Upper lobe of left lung (tissue), 6 donors: ENCODE measurements at regions not wholly inside any gene's neighbourhood (a gene's known extent, or its start where the extent isn't known, plus 50 kb on each side); places are given as distances from the start of the nearest gene placed in this dataset.

ENCODE experiments used
- ATAC-seq, 2 donors: fragments of 200-7000 bp; cut with Tn5 transposase; one replicate each; pipeline ENCODE4 v1.9.1; 2022; ENCODE audit warnings: mild to moderate bottlenecking in 2 of 2, moderate library complexity in 2 of 2; ENCODE audit not compliant: low FRiP score in 2 of 2
- DNase-seq, 2 donors: peaks; one replicate each; pipeline ENCODE4 v3.0.0-alpha.2; 2019 to 2020
- H3K27ac ChIP-seq, 4 donors: fragments of 200-600 bp; sonication (generic); one replicate each; pipeline ENCODE4 v1.5.1; 2016 to 2019
- H3K27me3 ChIP-seq, 4 donors: fragments of 200-600 bp; sonication (generic); one replicate each; pipeline ENCODE4 v1.5.1; 2017 to 2019
- H3K36me3 ChIP-seq, 4 donors: fragments of 200-600 bp; sonication (generic); one replicate each; pipeline ENCODE4 v1.5.1; 2016 to 2019
- H3K4me1 ChIP-seq, 4 donors: fragments of 200-600 bp; sonication (generic); one replicate each; pipeline ENCODE4 v1.5.1; 2018 to 2019
- H3K4me3 ChIP-seq, 4 donors: fragments of 200-600 bp; sonication (generic); one replicate each; pipeline ENCODE4 v1.5.1; 2017 to 2019; ENCODE audit warnings: mild to moderate bottlenecking in 2 of 4, moderate library complexity in 1 of 4
- H3K9me3 ChIP-seq, 4 donors: fragments of 200-600 bp; sonication (generic); one replicate each; pipeline ENCODE4 v1.5.1; 2018 to 2019
- EP300 ChIP-seq, 4 donors: sonication (generic); formaldehyde crosslinking; IDR thresholded peaks; one replicate each; pipeline ENCODE4 v1.5.1; 2017; ENCODE audit warnings: antibody characterized with exemption in 4 of 4, control low read depth in 2 of 4
- POLR2A ChIP-seq, 4 donors: fragments of 450-650 bp; IDR thresholded peaks; one replicate each; pipeline ENCODE4 v1.5.1; 2016 to 2017; ENCODE audit warnings: antibody characterized with exemption in 4 of 4, mild to moderate bottlenecking in 2 of 4
- POLR2AphosphoS5 ChIP-seq, 2 donors: sonication (generic); formaldehyde crosslinking; IDR thresholded peaks; one replicate each; pipeline ENCODE4 v1.5.1; 2017; ENCODE audit warnings: antibody characterized with exemption in 2 of 2
- WGBS, 2 donors: methylation state at CpG; one replicate each; pipeline ENCODE4 v1.1.5; 2017 to 2018; 5-methylcytosine and 5-hydroxymethylcytosine counted together
- TF ChIP-seq, protein P1 (sequence below), 6 experiments: fragments of 450-650 bp in 4 of 6; fragments of 200-600 bp in 2 of 6; sonication (generic) in 2 of 6; IDR thresholded peaks; one replicate each; pipeline ENCODE4 v1.5.1; 2016 to 2019; ENCODE audit warnings: antibody characterized with exemption in 6 of 6
- donor health status: DM: no; HTN: no; CAD: no; lungs with moderate emphysema.
- donor health status: DM: no; HTN: yes; CAD: no; lungs with severe emphysema.

DNA sequence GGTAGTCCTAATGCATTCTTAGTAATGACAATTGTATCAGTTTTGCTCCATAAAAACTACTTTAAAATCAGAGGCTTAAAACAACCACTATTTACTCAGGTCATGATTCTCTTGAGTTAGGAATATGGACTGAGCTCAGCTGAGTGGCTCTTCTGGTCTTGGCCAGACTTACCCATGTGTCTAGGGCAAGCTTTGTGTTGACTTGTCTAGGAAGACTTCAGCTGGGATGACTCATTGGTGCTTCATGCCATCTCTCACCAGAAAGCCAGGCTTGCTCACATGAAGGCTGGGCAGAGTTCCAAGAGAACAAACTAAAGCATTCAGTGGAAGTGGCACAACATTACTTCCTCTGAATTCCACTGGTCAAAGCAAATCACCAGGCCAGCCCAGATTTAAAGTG is 155.3 kb downstream of the DHX35 start:
- no peaks in the 10 kb centered on the region for H3K36me3 ChIP-seq
- no peaks in the 10 kb centered on the region for H3K27me3 ChIP-seq
- TF ChIP-seq, protein P1, sequence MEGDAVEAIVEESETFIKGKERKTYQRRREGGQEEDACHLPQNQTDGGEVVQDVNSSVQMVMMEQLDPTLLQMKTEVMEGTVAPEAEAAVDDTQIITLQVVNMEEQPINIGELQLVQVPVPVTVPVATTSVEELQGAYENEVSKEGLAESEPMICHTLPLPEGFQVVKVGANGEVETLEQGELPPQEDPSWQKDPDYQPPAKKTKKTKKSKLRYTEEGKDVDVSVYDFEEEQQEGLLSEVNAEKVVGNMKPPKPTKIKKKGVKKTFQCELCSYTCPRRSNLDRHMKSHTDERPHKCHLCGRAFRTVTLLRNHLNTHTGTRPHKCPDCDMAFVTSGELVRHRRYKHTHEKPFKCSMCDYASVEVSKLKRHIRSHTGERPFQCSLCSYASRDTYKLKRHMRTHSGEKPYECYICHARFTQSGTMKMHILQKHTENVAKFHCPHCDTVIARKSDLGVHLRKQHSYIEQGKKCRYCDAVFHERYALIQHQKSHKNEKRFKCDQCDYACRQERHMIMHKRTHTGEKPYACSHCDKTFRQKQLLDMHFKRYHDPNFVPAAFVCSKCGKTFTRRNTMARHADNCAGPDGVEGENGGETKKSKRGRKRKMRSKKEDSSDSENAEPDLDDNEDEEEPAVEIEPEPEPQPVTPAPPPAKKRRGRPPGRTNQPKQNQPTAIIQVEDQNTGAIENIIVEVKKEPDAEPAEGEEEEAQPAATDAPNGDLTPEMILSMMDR (IDR thresholded peaks at IDR 0.05): no peak
- TF ChIP-seq EP300 (IDR thresholded peaks at IDR 0.05) (no peak), POLR2A (IDR thresholded peaks at IDR 0.05) (no peak), POLR2AphosphoS5 (IDR thresholded peaks at IDR 0.05) (no peak)
- ATAC-seq (no peak), DNase-seq (no peak)
- H3K9me3 ChIP-seq: peaks cover 0 to 8% (median 0%) of the 10 kb centered on the region in 4 donors
- peaks cover 0 to 1% (median 0%) of the 10 kb centered on the region in 4 donors for H3K4me1 ChIP-seq
- H3K27ac ChIP-seq: no peak overlapping the region
- H3K4me3 ChIP-seq: no peak overlapping the region

DNA sequence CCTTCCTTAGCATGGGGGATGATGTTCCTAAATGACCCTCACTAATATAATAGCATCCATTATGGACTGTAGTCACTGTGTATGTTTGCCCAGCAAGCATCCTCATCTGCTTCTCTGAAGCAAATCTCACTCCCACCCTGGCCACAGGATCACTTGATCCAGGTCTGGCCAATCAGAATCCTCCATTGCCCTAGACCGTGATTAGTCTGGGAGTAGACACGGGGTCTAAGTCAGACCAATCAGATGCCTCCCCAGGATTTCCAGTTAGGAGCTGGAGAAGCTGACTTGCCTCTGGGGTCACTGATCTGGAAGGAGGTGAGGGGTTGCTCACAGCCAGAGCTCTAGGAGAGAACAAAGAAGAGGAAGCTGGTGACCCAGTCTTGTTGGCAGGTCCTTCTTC is 153.9 kb downstream of the DHX35 start:
- no peak for DNase-seq
- Histone ChIP-seq H3K27ac (no peak overlapping the region), H3K36me3 (no peaks in the 10 kb centered on the region), H3K9me3 (peaks cover 0 to 8% (median 0%) of the 10 kb centered on the region in 4 donors), H3K27me3 (no peaks in the 10 kb centered on the region), H3K4me3 (no peak overlapping the region), H3K4me1 (peaks cover 0 to 8% (median 0%) of the 10 kb centered on the region in 4 donors)
- no peak for TF ChIP-seq POLR2A (IDR thresholded peaks at IDR 0.05)
- TF ChIP-seq, protein P1 (IDR thresholded peaks at IDR 0.05): no peak
- no peak for TF ChIP-seq EP300 (IDR thresholded peaks at IDR 0.05)
- TF ChIP-seq POLR2AphosphoS5 (IDR thresholded peaks at IDR 0.05): no peak
- WGBS, 2 donors: 75 to 95% methylated on average over 2 of the region's 2 CpGs
- ATAC-seq: no peak

DNA sequence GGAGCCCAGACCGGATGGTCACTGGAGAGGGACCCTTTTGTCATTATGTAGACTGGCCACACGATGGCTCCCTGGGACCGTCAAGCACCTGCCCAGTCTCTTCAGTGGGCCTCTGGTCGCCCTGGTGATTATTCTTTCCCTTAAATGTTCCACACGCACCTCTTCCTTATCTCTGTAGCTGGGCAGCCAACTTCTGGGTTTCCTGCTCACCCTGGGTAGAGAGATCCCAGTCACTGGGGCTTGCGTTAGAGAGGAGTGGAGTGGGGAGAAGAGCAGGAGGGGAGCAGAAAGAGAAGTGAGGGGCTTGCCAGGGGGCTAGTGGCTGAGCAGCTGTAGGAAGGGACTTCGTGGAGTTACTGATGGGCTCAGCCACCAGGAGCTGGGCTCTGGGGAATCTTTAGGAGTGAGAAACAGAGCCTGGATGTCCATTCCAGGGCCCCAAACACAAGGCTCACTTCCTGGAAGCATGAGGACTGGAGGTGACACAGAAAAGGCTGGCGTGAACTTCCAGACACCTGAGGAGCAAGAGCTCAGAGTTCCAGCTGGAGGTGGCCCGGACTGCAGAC is 150.1 kb downstream of the DHX35 start:
- peak in 1 of 2 donors; percentile 24 for DNase-seq
- H3K4me1 ChIP-seq: peaks cover 0 to 8% (median 0%) of the 10 kb centered on the region in 4 donors
- peaks cover 0 to 11% (median 0%) of the 10 kb centered on the region in 4 donors for H3K27me3 ChIP-seq
- peaks cover 0 to 2% (median 0%) of the 10 kb centered on the region in 4 donors for H3K9me3 ChIP-seq
- H3K4me3 ChIP-seq: no peak overlapping the region
- no peaks in the 10 kb centered on the region for H3K36me3 ChIP-seq
- WGBS, 2 donors: 25 to 33% methylated on average over 9 of the region's 9 CpGs
- TF ChIP-seq EP300 (IDR thresholded peaks at IDR 0.05): no peak
- TF ChIP-seq, protein P1 (IDR thresholded peaks at IDR 0.05): peak in 5 of 6 experiments; percentile 27 to 51 (median 38)
- peak; percentile 60 to 61 for ATAC-seq
- H3K27ac ChIP-seq: no peak overlapping the region

DNA sequence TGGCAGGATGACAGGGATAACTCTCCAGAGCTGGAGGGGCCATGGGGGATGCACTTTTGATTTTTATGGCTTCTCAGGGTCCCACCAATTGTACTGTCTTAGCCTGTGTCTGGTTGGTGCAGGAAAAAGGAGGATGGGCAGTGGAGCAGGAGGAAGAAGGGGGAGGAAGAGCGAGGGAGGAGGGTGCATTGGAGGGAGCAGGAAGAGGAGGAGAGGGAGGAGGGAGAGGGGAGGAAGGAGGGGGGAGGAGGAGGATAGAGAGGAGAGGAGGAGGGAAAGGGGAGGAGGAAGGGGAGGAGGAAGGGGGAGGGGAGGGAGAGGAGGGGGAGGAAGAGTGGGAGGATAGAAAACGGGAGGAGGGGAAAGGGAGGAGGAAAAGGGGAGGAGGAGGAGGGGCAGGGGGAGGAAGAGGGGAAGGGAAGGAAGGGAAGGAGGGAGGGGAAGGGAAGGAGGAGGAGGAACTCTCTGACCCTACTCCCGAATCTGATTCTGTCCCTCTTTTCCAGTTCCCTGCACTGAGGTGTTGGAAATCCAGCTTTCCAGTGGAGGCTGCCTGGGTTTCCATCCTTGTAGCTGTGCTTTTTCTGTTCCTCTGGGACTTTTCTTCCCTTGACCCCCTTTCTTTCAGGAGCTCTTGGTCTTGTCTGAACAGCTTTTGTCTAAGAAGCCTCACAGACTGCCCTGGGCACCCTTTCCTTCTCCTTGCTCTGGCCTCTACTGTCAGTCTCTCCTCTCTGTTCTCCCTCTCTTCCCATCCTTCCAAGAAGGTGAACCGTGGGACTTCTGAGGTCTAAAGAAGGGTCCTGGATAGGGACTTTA is 149.4 kb downstream of the DHX35 start:
- H3K9me3 ChIP-seq: no peaks in the 10 kb centered on the region
- ATAC-seq (no peak), DNase-seq (no peak)
- no peak overlapping the region for H3K4me3 ChIP-seq
- no peaks in the 10 kb centered on the region for H3K36me3 ChIP-seq
- no peak overlapping the region for H3K27ac ChIP-seq
- TF ChIP-seq, protein P1 (IDR thresholded peaks at IDR 0.05): no peak
- TF ChIP-seq POLR2AphosphoS5 (IDR thresholded peaks at IDR 0.05) (no peak), POLR2A (IDR thresholded peaks at IDR 0.05) (no peak), EP300 (IDR thresholded peaks at IDR 0.05) (no peak)
- peaks cover 0 to 8% (median 0%) of the 10 kb centered on the region in 4 donors for H3K4me1 ChIP-seq
- 1 to 18% methylated on average over 4 of the region's 4 CpGs for WGBS, 2 donors
- peaks cover 0 to 11% (median 0%) of the 10 kb centered on the region in 4 donors for H3K27me3 ChIP-seq
